Dermis microvascular lymphatic vessel endothelial cell (primary cell): ENCODE measurements at regions not wholly inside any gene's neighbourhood (a gene's known extent, or its start where the extent isn't known, plus 50 kb on each side); places are given as distances from the start of the nearest gene placed in this dataset.

Experiments
- DNase-seq, 2 donors: peaks; one replicate each; pipeline versions ENCODE4 v3.0.0 to v3.0.0-alpha.2; 2010; ENCODE audit warnings: low read depth in 2 of 2

- DNase-seq: no peak
These were observed 953.2 kb downstream of the DIAPH3 start for GRCh38 chr13:59210543-59210942.

GRCh38 chr13:59211606-59212005 is 952.1 kb downstream of the DIAPH3 start:
- DNase-seq: no peak

DNA sequence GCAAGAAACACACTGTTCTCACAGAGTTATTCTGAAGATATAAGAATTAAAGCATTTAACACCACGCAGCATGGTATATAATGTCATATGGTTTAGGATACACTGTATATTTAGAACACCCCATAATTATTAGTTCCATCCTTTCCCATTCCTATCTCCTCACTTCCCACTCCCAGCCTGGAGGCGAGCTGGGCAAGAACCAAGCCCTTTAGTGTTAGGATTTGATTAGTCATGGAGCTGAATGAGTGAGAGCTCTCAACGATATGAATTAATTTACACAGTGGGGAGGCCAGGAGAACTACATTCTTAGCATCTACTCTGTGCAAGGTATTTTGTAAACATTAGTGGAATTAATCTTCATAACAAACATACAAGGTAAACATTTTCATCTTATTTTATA is 934.3 kb downstream of the DIAPH3 start:
- DNase-seq: no peak

DNA sequence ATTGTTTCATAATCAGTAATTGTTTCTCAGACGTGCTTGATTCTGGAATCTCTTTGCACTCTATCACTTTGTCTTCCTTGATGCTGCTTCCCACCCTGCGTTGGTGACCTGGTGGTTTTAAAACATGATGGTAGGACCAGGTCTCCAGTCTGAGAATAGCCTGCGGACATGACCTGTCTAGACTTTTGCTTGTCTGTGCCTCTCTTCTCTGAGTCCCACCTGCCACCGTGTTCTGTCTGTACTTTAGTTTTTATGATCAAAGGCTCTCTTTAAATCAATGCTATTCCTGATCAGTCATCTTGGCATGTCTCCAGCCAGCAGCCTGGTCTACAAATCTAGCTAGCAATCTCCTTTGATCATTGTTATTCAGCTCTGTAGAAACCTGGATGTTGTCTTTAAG is 933.9 kb downstream of the DIAPH3 start:
- no peak for DNase-seq

DNA sequence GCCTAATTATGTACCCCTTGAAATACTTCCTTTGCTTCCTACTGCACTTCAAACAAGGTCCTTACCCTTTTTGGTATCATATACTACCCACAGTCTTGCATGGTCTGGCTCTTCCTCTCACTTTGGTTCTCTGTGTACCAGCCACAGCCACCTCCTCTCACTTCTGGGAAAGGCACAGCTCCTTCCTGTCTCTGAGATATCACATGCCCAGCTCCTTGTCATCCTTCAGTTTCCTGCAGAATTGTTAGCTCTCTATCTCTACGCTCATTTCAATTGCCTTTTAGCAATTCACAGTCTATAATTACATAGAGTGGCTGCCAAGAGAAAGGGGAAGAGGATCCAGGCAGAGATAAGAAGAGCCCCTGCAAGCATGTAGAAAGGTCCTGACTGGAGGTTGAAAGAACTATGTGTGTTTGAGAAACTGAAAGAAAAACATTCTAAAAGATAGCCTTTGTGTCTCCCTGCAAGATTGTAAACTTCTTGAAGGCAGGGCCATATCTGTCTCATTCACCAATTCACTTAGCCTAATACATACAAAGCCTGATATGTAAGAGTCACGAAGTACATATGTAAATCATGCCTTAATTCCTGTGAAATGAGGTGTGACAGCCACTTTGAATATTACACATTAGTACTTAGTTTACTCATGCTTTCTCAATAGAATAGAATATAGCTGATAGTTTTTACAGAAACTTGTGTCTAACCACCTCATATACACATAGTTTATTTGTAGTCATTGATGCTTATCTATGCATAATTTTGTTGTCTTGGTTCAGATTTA is 933.1 kb downstream of the DIAPH3 start:
- DNase-seq: no peak

DNA sequence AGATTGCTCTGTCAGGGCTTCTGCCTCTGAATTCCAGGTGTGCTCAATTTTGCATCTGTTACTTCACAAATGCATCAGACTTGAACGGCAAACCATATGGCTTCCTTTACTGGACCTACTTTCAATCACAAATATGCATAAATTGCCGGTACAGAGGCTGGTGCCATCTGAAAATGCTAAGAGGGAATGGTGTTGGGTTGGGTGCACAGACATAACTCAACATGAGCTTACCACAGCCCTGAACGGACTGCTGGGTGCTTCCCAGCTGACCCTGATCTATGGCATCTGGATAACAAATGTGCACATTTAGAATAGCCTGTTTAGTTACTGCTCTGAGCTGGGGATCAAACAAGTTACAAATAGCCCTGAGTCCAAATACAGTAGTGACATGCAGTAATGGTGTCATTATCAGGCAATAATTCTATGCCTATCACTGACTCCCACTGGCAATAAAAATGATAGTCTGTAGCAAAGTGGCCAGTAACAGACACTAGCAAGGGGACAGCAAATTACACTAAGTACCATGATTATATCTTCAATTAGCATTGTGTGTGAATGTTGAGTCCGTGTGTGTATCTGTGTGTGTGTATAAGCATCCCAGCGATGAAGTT is 927.3 kb downstream of the DIAPH3 start:
- DNase-seq: no peak

DNA sequence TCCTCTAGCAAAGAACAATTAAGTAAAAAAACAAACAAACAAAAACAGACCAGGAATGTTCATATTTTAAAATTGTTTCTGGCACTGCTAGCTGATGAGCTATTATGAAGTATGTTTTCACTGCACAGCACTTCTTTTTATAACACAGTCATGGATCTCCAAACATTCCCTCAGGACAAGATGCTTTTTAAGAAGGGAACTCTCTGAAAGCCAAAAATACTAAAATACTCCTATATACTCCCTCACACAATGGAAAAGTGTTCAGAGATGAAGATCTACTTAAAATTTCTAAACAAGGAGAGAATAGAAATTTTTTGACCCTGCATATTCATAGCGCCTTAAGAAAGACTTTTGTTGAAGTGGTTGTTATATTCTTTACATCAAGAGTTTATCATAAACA is 926.8 kb downstream of the DIAPH3 start:
- DNase-seq: no peak

GRCh38 chr13:59247171-59247570 is 916.6 kb downstream of the DIAPH3 start:
- DNase-seq: peak in 1 of 2 donors; percentile 41

GRCh38 chr13:59250336-59251189 is 913.2 kb downstream of the DIAPH3 start:
- DNase-seq: no peak

DNA sequence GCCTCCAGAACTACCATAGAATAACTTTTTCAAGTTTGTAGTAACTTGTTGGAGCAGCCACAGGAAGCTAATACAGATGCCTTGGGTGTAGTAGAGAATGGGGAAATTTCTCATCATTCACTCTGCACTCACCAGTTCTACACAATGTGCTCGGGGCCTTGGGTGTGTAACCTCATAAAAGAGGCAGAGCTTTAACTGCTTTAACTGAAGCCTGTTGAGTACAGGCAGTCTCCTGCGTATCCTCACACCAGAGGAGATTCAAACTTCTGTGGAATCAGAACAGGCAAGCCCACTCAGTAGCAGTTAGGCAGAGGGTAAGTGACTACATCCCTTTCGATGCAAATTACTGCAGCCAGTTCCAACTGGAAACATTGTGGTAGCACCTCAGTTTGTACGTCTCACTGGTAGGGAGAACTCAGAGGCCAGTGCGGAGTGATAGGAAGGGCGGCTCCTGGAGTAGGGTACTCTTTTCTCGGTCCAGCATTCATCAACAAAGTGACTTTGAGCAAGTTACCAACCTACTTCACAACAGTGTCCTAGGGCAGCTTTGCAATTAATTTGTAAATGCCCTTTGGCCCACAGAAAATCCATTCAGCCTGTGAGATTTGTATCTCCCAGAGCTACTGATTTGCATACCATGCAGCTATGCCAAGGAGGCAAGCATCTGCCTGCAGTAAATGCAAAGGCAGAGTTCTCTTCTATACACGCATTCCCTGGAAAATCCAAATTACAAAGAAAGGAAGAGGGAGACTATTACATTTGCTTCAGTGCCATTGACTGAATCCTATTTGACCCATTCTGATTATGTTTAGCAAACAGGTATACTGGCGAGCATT is 904.3 kb downstream of the DIAPH3 start:
- no peak for DNase-seq

- DNase-seq: no peak
These were observed 901.7 kb downstream of the DIAPH3 start for GRCh38 chr13:59261928-59262488.

DNA sequence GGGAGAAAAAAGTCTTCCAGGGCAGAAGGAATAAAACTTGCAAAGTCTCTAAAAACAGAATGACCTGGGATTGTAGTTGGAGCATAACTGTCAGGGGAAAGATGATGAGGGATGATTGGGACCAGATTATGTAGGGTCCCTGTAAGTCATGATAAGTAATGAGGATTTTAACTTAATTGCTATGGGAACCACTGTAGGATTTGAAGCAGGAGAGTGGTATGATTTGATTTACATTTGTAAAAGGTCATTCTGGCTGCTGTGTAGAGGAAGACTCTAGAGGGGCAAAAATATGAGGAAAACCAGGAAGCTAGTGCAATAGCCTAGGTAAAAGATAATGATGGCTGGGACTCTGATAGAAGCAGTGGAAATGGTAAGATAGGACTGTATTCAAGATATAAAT is 900.2 kb downstream of the DIAPH3 start:
- no peak for DNase-seq

DNA sequence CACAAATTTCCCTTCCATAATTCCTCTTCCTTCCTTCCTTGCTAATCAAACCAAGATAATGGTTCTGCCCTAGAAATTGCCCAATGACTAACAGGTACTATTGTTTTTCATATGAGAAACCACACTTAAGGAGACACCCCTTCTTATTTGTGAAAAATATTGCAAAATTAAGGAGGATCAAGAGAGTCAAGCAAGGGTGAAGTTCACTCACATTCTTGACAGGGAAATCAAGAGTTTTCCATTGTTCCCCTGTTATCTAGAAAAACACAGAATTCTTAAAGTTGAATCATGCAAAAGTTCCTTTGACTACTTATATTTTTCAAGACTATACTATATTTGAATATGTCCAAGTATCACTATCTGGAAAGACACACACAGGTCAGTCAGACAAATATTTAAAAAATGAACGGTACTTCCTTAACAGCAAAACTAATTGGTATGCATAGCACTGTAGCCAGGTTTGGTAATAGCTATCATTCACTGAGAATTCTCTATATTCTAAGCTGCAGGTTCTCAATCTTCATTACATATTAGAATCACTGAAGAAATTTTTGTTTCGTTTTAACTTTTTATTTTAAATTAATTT is 897.2 kb downstream of the DIAPH3 start:
- DNase-seq: peak in 1 of 2 donors; percentile 51

- no peak for DNase-seq
These were observed 894.3 kb downstream of the DIAPH3 start for GRCh38 chr13:59269476-59269875.

DNA sequence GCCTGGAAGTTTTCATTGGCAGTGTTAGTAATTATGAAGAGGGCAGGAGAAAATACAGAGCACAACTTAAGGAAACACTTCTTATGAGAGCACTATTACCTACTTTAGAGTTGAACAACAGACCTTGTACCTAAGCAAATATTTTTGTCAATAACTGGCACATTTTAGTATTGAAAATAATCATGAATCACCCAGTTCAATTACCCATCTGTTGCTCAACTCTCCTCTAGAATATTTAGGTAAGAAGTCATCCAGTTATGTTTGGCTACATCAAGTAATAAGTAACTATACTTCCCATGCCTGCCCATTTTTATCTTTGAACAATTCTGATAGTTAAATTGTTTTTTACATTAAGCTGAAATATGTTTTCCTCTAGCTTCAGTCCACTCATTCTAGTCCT is 893.4 kb downstream of the DIAPH3 start:
- no peak for DNase-seq

GRCh38 chr13:59274958-59275727 is 888.6 kb downstream of the DIAPH3 start:
- DNase-seq: no peak

GRCh38 chr13:59276436-59276835 is 887.3 kb downstream of the DIAPH3 start:
- no peak for DNase-seq

- no peak for DNase-seq
These were observed 886.6 kb downstream of the DIAPH3 start for GRCh38 chr13:59277106-59277505.

GRCh38 chr13:59279028-59279427 is 884.7 kb downstream of the DIAPH3 start:
- no peak for DNase-seq

DNA sequence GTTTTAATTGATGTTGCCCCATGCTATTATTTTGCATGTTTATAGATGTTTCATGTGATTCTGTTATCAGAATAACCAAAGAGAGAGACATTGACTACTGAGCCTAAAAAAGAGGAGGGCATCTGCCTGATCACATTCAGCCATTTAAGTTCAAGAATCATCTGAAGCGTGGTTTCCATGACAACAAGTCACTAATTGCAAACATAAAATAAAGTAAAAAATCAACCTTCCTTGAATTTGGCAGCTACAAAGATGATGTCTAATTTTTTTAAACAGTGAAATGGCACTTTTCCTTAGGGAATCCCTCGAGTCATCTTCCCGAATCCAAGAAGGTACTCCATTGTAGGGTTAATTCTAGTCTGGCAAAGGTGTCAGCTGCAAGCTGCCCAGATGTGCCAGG is 884.2 kb downstream of the DIAPH3 start:
- DNase-seq: no peak
